ENCODE measurements at regions not wholly inside any gene's neighbourhood (a gene's known extent, or its start where the extent isn't known, plus 50 kb on each side); places are given as distances from the start of the nearest gene placed in this dataset.
"Not testable (repeated sequence)": the region's sequence is repeated elsewhere in the genome, so short reads cannot be mapped to it uniquely, and the experiment has no call there.

DNA sequence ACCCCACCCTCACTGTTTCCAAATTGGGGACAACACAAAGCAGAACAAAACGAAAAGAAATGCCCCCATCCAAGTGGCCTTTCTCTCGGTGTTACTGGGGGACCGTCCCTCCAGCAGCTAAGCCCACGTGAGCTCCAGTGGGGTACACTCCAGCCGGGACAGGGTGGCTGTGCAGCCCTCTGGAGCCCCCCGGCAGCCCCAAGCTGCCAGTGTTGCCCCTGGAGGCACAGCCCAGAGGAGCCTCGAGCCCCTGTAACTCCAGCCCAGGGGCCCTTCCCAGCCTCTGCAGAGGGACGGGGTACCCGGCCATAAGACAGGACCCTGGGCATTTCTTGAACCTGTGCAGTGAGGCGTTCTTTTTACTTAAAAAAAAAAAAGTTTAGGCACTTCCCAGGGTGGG is 124.5 kb upstream of the KCTD7 start:
- no peak for DNase-seq

DNA sequence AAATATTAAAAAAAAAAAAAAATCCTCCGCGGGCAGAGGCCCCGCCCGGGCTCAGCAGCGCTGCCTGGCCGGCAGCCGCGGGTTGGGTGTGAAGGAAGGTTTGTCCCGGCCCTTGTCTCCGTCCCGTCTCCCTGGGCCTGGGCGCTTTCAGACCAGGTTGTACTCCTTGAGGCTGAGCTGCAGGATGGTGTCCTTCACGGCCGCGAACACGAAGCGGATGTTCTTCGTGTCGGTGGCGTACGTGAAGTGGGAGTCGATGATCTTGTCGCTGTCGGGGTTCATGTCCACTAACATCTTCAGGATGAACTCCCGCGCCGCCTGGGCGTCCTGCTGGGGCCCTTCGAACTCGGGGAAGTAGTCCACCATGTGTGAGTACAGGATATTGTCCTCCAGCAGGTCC is 123.7 kb upstream of the KCTD7 start:
- no peak for DNase-seq

DNA sequence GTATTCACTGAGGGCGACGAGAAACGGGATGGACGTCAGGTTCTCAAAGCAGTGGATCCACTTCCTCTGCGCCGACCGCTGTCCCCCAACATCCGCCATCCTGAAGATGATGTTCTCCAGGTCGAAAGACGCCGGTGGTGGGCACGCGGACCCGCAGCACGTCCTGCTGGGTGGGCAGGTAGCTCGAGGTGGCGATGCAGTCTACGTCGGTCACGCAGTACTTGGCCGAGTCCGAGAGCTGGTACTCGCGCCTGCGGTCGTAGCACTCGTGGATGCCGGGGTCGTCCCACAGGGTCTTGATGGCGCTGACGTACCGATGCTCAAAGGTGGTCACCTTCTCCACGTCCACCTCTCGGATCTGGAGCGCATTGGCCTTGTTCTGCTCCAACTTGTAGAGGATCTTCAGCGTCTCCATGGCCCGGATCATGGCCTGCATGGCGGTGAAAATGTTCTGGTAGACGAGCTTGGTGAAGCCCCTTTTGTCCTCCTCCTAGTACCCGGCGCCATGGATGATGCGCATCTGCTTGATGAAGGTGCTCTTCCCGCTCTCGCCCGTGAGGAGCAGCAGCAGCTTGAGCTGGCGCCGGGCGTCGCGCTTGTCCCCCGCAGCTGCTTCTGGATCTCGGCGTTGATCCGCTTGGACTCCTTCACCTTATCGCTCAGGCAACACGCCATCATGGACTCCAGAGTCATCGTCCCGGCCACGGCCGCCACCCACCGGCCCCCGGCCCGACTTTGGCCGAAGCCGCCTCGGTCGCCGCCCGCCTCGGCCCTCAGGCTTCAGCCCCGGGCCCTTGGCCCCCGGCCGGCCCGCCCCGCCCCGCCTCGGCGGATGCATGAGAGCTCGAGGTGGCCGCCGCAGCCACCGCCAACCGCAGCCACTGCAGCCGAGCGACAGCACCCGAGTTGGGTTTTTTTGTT is 122.9 kb upstream of the KCTD7 start:
- DNase-seq, result no peak

DNA sequence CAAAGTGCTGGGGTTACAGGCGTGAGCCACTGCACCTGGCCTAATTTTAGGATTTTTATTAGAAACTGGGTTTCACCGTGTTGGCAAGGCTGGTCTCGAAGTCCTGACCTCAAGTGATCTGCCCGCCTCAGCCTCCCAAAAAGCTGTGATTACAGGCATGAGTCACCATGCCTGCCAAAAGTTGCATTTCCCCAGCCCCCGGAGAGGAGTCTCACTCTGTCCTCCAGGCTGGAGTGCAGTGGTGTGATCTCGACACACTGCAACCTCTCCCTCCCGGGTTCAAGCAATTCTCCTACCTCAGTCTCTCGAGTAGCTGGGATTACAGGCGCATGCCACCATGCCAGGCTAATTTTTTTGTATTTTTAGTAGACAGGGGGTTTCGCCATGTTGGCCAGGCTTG is 122.0 kb upstream of the KCTD7 start:
- not testable (repeated sequence) for DNase-seq

DNA sequence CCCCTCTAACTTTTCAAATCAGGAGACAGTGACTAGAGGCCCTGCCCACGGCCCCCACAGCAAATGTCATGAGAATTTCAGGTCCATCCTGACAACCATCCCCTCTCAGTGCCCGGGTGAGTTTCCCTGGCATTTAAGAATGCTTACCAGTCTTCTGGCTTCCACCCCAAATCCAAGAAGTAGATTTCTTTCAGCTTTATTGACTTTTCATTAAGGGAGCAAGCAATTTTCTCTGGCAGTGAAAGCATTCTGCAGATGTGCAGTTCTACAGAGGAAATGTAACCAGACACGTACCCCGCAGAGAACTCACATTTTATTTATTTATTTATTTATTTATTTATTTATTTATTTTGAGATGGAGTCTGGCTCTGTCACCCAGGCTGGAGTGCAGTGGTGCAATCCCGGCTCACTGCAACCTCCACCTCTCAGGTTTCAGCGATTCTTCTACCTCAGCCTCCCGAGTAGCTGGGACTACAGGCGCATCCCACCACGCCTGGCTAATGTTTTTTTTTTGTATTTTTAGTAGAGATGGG is 120.9 kb upstream of the KCTD7 start:
- no peak for DNase-seq

DNA sequence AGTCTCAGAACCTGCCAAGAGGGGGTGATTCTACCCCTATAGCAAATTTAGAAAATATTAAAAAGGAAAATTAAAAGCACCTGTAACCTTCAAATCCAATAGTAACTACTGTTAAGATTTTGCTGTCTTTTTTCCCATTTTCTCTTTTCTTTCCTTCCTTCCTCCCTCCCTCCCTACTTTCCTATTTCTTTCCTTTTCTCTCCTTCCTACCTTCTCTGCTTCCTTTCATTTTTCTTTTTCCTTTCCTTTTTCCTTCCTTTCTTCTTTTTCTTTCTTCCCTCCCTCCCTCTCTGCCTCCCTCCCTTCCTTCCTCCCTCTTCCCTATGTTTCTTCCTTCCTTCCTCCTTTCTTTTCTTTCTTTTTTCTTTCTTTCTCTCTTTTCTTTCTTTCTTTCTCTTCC is 120.2 kb upstream of the KCTD7 start:
- no peak for DNase-seq

DNA sequence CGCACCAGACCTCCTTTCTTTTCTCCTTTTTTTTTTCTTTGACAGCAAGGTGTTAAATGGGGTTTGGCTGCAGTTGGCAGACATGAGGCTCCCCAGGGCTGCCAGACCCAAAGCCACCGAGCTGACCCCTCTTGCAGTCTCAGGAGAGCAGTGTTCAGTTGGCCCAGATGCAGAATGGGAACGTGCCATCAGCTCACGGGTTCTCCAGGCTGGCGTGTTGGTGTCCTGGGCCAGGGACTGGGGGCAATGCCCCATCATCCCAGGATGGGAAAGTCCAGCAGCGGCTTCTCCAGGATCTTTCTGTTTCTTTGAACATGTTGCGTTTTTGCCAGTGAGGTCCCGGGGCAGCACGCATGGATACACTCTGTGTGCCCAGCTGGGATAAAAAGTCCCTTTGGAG is 114.6 kb upstream of the KCTD7 start:
- no peak for DNase-seq

DNA sequence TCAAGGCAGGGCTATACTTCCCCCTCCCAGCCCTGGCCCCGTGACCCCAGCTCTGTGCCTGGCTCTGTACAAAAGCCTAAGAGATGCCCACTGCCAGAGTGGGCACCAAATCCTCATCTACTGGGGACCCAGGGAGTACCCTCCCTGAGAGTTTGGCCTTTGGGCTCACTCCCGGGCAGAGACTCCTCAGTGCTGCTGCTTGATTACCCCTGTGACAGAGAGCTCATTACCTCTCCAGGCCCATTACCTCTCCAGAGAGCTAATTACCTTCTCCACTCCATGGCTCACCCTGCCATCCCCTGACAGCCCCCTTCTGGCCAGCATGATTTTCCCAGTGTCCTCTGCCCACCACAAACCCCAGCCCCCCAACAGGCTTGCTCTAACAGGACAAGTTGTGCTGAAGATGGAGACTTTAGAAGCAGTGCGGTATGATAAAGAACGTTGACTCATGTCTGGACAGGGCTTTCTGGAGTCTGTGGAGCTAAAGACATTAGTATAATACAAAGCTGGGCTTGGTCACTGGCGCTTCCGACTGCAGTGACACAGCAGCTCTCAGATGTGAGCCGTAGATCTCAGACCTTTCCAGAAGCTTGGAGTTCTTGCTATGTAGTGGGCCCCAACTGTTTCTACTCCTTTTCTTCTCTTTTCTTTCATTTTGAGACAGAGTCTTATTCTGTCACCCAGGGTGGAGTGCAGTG is 111.3 kb upstream of the KCTD7 start:
- DNase-seq, result no peak

DNA sequence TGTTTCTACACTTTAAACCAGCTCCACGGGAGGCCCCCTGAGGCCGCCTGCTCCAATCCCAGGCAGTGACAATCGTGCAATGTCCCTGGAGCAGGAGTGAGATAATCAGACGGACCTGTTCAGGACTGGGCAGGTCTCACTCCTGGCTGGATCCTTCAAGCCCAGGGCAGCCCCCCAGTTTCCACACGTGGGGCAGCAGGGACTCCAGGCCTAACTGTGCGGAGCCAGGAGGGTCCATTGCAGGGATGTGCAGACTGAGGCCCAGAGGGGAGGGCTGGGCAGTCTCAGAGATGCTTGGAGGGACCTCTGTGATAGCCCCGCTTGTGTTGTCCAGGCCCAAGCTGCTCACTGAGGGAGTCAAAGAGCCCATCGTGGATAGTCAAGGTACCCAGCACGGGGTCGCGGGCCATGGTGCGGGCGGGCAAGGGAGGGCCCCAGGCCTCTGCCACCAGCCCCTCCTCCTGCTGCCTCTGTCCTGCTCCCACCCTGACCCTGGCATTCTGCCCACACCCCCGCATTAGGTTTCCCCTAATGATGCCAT is 110.5 kb upstream of the KCTD7 start:
- no peak for DNase-seq

DNA sequence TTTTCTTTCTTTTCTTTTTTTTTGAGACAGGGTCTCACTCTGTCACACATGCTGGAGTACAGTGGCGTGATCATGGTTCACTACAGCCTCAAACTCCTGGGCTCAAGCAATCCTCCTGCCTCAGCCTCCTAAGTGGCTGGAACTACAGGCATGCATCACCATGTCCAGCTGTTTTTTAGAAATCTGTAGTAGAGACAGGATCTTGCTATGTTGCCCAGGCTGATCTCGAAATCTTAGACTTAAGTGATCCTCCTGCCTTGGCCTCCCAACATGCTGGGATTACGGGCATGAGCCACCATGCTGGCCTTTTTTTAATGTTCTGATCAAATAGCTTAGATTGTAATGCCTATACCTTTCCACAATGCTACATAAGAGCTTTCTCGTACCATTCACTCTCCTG is 107.0 kb upstream of the KCTD7 start:
- no peak for DNase-seq

DNA sequence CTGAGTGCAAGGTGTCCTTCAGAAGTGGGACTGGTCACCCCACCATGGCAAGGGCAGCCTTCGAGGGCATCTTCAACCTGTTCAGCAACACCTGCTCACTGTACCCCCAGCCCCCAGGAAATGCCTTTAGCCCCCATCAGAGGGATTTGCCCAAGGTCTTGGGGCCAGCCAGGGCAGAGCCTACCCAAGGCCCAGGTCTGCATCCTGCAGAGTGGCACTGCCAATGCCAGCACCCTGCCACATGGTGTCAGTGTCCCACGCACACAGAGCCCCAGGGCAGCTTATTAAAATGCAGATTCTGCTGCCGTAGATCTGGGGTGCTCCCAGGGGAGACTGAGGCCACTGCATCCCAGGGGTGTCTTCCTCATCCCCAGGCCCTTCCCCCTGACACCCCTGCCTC is 106.2 kb upstream of the KCTD7 start:
- no peak for DNase-seq

DNA sequence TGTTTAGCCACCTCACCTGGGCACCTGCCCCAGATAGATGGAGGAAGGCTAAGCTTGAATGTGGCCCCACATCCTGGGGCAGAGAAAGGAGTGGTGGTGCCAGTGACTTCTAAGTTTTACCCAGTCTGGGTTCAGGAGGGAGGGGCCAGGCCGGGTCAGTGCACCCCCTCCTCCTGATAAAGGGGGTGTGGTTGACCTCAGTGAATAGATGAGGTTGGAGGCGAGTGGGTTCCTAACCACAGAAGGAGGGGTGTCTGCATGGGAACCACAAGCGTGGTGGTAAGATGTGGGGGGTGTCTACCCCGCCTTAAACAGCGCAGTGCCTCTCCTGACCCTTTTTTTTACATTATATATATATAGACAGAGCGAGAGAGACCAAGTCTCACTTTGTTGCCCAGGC is 105.3 kb upstream of the KCTD7 start:
- no peak for DNase-seq

DNA sequence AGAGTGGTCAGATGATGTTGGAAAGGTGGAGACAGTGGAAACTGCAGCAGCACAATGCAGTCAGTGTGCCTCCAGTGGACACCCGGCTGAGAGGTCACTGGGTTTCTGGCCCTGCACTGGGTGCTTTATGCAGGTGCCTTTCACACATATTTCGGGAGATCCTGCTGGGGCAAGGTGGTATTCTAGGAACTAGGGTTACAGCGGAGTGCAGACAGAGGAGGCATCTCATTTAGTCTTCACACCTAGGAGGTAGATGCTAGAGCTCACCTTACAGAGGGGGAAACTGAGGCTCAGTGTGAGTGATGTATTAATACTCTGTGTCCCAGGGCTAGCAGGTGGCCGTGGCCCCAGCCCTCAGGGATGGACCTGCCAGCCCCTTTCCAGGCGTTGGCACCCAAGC is 103.9 kb upstream of the KCTD7 start:
- no peak for DNase-seq

DNA sequence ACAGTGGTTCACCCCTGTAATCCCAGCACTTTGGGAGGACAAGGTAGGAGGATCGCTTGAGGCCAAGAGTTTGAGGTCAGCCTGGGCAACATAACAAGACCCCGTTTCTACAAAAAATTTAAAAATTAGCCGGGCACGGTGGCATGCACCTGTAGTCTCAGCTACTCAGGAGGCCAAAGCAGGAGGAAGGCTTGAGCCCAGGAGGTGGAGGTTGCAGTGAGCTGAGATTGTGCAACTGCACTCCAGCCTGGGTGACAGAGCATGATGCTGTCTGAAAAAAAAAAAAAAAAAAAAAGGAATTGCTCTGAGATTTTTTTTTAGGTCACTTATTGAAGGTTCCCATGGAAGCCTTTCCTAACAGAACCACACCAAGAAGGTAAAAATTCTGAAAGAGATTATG is 101.9 kb upstream of the KCTD7 start:
- DNase-seq, result not testable (repeated sequence)

DNA sequence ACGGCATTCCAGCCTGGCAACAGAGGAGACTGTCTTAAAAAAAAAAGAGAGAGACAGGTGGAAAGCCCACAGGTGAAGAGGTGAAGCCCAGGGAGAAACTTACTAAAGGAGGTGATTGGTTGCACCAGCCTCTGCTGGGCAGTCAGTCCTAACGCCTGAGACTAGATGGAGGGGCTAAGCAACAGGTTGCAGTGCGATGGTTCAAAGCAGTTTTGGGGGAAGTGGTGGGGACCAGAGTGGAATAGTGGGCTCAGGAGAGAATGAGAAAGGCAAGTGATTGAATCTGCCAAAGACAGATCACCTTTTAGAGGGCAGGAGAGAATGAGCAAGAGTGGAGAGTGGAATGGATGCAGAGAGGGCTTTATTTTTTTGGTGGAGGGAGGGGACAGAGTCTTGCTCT is 100.0 kb upstream of the KCTD7 start:
- no peak for DNase-seq

DNA sequence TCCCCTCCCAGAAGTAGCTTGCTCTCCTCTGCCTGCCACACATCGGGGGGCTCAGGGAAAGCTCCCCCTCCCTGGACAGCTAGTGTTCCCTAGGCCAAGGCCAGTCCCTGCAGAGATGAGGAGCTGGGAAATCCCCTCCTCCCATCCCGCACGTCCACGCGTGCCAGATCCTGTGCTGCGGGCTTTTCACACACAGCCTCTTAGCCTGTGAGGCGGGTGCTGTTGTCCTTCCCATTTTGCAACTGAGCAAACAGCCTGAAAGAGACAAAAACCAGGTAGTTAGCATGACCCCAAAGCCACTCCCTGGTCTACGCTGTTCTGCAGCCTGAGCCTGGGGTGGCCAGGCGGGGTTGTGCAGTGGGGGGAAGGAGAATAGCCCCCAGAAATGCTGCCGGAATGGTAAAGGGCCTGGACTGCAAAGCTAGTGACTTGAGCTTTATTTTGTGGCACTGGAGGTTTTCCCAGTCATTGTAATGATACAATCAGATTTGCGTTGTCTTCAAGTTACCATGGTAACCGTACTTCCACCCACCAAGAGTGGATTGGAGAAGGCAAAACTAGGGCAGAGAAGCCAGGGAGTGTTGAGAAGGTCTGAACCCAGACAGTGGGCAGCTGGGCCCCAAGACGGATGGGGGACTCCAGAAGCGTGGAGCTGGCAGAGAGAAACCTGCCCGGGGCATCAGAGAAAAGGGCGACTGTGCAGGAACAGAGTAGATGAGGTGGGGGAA is 98.6 kb upstream of the KCTD7 start:
- no peak for DNase-seq

DNA sequence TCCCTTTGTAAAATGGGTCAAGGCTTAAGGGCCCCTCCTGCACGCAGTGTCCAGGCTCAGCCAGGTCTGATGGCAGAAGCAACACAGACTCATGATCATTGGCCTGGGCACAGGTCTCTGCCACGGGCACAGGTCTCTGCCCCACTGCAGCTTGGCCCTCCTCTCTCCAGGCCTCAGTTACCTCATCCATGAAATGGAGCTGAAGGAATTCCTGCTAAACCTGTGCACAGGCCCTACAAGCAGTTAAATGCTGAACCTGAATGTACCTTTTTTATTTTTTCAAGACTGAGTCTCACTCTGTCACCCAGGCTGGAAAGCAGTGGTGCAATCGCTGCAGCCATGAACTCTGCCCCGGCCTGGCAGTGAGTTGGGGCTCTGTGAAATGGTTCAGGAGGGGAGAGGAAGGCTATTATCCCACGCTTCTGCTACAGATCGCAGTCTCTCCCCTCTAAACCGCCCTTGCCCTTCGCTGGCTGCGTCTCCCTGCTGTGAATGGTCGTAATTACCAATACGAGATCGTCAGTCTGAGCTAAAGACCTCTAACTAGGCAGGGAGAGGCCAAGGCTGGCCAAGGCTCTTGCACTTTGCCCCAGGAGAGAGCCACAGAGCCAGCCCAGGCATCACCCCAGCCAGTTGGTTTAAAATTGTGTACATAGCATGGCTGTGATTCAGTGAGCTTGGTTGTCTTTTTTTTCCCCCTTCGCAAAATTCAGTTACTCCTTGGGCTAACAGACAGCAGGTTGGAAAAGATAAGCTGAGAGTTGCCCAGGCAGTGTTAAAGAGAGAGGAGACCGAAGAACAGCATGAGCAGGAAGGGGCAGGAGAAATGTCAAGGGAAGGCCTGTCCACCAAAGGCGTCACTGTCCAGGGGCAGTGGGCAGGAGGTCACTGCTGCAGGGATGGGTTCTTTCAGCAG is 93.0 kb upstream of the KCTD7 start:
- no peak for DNase-seq

DNA sequence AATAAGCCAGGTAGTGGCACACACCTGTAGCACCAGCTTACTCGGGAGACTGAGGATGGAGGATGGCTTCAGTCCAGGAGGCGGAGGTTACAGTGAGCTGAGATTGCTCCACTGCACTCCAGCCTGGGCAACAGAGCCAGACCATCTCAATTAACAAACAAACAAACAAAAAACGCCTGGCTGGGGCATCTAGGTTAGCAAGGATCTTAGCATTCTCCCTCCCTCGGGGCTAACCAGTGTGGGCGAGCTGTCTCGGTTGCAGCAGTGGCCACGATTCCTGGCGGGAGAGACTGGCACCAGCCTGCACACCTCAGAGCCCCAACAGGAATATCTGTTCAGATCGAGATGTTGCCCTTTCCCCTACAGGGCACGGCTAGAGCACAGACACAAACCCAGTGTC is 91.3 kb upstream of the KCTD7 start:
- DNase-seq, result no peak

DNA sequence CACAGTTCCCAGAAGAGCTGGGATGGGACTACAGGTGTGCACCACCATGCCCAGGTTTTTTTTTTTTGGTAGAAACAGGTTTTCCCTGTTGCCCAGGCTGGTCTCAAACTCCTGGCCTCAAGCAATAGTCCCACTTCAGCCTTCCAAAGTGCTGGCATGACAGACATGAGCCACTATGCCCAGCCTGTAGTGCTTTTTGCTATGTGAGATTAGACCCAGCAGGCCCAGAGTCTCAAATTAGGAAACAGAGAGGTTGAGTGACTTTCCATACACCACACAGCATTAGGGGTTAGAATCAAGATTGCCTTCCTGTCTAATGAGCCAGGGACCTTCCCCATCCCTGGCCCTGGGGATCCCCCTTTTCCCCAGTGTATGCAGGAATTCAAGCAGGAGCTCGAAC is 90.8 kb upstream of the KCTD7 start:
- DNase-seq, result no peak

DNA sequence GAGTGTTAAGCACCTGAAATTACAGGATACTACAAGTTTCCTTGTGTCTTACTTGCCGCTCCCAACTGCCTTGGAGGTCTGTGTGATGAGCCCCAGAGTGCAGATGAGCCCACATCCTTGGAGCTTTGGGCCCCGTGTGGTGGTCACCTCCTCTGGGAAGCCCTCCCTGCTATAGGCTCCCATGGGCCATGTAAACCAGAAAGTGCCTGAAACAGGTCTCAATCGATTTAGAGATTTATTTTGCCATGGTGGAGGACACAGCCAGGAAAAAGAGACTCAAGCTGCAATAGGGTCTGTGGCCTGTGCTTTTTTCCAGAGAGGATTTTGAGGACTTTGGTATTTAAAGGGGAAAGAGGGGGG is 89.4 kb upstream of the KCTD7 start:
- no peak for DNase-seq

DNA sequence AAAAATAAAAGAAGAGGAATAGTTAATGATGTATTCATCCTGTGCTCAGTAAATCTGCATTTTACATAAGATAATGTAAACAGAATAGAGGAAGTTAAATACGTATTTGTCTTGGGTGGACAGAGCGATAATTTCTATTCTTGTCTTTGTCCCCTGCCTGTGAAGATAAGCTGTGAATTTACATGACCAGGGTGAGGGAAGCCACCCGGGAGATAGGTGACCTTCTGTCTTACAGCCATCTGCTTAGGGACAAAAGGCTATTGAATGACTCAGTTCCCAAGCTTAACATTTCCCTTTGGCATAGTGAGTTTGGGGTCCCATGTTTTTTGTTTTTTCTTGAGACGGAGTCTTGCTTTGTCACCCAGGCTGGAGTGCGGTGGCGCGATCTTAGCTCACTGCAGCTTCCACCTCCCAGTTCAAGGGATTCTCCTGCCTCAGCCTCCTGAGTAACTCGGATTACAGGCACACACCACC is 88.7 kb upstream of the KCTD7 start:
- DNase-seq, result no peak

DNA sequence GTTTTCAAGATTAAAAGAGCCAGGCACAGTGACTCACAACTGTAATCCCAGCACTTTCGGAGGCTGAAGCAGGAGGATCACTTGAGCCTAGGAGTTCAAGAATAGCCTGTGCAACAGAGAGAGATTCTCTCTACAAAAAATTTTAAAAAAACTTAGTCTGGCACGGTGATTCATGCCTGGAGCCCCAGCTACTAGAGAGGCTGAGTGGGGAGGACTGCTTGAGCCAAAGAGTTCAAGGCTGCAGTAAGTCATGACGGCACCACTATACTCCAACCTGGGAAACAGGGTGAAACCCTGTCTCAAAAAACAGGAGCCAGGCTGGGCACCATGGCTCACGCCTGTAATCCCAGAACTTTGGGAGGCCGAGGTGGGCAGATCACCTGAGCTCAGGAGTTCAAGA is 86.6 kb upstream of the KCTD7 start:
- DNase-seq, result no peak
